ENCODE measurements at regions not wholly inside any gene's neighbourhood (a gene's known extent, or its start where the extent isn't known, plus 50 kb on each side); places are given as distances from the start of the nearest gene placed in this dataset.

- TF ChIP-seq, protein P1, sequence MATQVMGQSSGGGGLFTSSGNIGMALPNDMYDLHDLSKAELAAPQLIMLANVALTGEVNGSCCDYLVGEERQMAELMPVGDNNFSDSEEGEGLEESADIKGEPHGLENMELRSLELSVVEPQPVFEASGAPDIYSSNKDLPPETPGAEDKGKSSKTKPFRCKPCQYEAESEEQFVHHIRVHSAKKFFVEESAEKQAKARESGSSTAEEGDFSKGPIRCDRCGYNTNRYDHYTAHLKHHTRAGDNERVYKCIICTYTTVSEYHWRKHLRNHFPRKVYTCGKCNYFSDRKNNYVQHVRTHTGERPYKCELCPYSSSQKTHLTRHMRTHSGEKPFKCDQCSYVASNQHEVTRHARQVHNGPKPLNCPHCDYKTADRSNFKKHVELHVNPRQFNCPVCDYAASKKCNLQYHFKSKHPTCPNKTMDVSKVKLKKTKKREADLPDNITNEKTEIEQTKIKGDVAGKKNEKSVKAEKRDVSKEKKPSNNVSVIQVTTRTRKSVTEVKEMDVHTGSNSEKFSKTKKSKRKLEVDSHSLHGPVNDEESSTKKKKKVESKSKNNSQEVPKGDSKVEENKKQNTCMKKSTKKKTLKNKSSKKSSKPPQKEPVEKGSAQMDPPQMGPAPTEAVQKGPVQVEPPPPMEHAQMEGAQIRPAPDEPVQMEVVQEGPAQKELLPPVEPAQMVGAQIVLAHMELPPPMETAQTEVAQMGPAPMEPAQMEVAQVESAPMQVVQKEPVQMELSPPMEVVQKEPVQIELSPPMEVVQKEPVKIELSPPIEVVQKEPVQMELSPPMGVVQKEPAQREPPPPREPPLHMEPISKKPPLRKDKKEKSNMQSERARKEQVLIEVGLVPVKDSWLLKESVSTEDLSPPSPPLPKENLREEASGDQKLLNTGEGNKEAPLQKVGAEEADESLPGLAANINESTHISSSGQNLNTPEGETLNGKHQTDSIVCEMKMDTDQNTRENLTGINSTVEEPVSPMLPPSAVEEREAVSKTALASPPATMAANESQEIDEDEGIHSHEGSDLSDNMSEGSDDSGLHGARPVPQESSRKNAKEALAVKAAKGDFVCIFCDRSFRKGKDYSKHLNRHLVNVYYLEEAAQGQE (IDR thresholded peaks at IDR 0.05; ENCODE audit: low read depth, low read length) = no peak
- TF ChIP-seq, protein P2, sequence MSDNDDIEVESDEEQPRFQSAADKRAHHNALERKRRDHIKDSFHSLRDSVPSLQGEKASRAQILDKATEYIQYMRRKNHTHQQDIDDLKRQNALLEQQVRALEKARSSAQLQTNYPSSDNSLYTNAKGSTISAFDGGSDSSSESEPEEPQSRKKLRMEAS (IDR thresholded peaks at IDR 0.05; ENCODE audit: low read depth) = no peak
- TF ChIP-seq, protein P3, sequence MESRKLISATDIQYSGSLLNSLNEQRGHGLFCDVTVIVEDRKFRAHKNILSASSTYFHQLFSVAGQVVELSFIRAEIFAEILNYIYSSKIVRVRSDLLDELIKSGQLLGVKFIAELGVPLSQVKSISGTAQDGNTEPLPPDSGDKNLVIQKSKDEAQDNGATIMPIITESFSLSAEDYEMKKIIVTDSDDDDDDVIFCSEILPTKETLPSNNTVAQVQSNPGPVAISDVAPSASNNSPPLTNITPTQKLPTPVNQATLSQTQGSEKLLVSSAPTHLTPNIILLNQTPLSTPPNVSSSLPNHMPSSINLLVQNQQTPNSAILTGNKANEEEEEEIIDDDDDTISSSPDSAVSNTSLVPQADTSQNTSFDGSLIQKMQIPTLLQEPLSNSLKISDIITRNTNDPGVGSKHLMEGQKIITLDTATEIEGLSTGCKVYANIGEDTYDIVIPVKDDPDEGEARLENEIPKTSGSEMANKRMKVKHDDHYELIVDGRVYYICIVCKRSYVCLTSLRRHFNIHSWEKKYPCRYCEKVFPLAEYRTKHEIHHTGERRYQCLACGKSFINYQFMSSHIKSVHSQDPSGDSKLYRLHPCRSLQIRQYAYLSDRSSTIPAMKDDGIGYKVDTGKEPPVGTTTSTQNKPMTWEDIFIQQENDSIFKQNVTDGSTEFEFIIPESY (IDR thresholded peaks at IDR 0.05; ENCODE audit: borderline replicate concordance, low read depth) = no peak
- TF ChIP-seq YY1 (IDR thresholded peaks at IDR 0.05; ENCODE audit: low read depth) (no peak), SMC3 (IDR thresholded peaks at IDR 0.05; ENCODE audit: low read depth, low read length) (no peak), RCOR1 (IDR thresholded peaks at IDR 0.05; ENCODE audit: low read length) (no peak)
Observed at GRCh38 chrX:120768681-120769080, 107.0 kb downstream of the CT47B1 start (continued).

DNA sequence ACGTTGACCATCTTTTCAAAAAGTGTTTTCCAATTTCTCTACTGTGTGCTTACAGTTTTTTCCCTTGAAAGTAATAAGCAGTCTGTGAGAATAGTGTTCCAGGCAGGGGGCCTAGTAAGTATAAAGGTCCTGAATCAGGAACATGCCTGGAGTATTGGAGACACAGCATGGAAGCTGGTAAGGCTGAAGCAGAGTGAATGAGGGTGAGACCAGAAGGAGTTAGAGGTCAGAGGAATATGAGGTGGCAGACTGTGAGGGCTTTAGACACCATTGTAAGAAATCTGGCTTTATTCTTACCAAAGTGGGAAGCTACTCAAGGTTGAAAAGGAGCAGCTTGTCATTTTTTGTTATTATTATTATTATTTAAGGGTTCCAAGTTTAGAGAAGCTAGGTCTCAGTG is 107.4 kb downstream of the CT47B1 start:
- Histone ChIP-seq H3K27me3 (ENCODE audit: insufficient read depth) (no peaks in the 10 kb centered on the region), H3K36me3 (replicated peaks in 1 of 2; ENCODE audit: control insufficient read depth in 1 of 2, insufficient read depth in 2 of 2, low read length in 1 of 2) (no peaks in the 10 kb centered on the region), H2AFZ (ENCODE audit: low read depth) (no peak overlapping the region), H3K79me2 (ENCODE audit: insufficient read depth) (no peaks in the 10 kb centered on the region), H3K9ac (peak overlapping the region; percentile 25; the same call in 1 of the 2 replicates), H4K20me1 (ENCODE audit: insufficient read depth) (no peaks in the 10 kb centered on the region), H3K27ac (ENCODE audit: low read depth in 2 of 2, low read length in 1 of 2) (peak overlapping the region in 1 of 2 experiments; percentile 88; a peak in 2 of 4 replicates), H3F3A (replicated peaks; ENCODE audit: insufficient read depth) (peaks cover 4% of the 10 kb centered on the region), H3K4me2 (no peak overlapping the region), H3K4me3 (ENCODE audit: low read depth in 2 of 2, low read length in 1 of 2) (no peak overlapping the region), H3K9me2 (no peaks in the 10 kb centered on the region), H3K4me1 (ENCODE audit: control insufficient read depth in 1 of 2, insufficient read depth in 2 of 2, low read depth in 1 of 2, low read length in 1 of 2) (peaks cover 0 to 5% of the 10 kb centered on the region in 2 experiments; a peak in 1 of 4 replicates), H3K9me3 (no peaks in the 10 kb centered on the region)
- no peak for DNase-seq
- TF ChIP-seq POLR2AphosphoS5 (IDR thresholded peaks at IDR 0.05; ENCODE audit: low read depth, low read length) (no peak), CHD2 (IDR thresholded peaks at IDR 0.05; ENCODE audit: low read length, partially characterized antibody) (no peak), RAD21 (IDR thresholded peaks at IDR 0.05; ENCODE audit: low read length) (no peak), TCF12 (IDR thresholded peaks at IDR 0.05) (no peak), EP300 (IDR thresholded peaks at IDR 0.05; ENCODE audit: borderline replicate concordance in 1 of 2, low read depth in 1 of 2, low read length in 1 of 2) (no peak), EZH2phosphoT487 (IDR thresholded peaks at IDR 0.05; ENCODE audit: borderline replicate concordance, low read depth) (no peak), MXI1 (IDR thresholded peaks at IDR 0.05; ENCODE audit: low read depth, low read length) (no peak), YY1 (IDR thresholded peaks at IDR 0.05; ENCODE audit: low read depth) (no peak), FOXM1 (IDR thresholded peaks at IDR 0.05; ENCODE audit: low read depth) (no peak)
- TF ChIP-seq, protein P4, sequence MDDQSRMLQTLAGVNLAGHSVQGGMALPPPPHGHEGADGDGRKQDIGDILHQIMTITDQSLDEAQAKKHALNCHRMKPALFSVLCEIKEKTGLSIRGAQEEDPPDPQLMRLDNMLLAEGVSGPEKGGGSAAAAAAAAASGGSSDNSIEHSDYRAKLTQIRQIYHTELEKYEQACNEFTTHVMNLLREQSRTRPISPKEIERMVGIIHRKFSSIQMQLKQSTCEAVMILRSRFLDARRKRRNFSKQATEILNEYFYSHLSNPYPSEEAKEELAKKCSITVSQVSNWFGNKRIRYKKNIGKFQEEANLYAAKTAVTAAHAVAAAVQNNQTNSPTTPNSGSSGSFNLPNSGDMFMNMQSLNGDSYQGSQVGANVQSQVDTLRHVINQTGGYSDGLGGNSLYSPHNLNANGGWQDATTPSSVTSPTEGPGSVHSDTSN (IDR thresholded peaks at IDR 0.05) = no peak
- 25% methylated on average over 1 of the region's 1 CpG for WGBS (ENCODE audit: low lambda C conversion rate)
- ChIA-PET POLR2A (no interaction called here), CTCF (interaction anchor here (1.5 kb wide), 1 partner anchor 21 kb away, joined by 6 read pairs; no protein-coding TSS in a partner anchor)
